NCI-H526 treated with DMSO at 0.1 percent for 48 hours (cell line): ENCODE measurements at regions not wholly inside any gene's neighbourhood (a gene's known extent, or its start where the extent isn't known, plus 50 kb on each side); places are given as distances from the start of the nearest gene placed in this dataset.

ENCODE experiments used
- DNase-seq: peaks from one replicate; lab custom pipeline; 2025; lab: John Stamatoyannopoulos, UW

DNA sequence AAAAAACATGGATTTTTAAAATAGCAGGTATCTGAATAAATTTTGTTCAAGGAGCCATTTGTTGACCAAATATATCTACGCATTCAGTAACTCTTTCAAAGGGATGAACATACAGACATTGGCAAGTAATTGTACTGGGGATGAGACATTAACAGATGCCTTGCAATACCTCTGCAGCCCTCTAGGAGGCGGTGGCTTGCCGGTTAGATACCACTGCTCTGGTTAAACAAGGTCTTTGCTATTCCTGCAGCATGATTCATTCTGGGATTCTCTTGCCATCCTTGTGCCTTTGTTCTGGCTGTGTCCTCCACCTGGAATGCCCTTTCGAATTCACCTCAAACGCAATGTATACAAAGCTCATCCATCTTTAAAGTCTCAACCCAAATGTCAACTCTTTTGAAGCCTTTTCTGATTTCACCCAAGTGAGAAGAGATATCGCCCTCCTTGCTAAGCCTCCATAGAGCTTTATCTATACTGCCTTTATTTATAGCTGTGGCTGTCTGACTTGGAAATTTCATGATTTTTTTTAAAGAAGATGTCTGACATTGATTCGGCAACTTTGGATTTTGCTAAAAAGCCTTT, 131.0 kb upstream of the SRRM4 start:
- DNase-seq = no peak

DNA sequence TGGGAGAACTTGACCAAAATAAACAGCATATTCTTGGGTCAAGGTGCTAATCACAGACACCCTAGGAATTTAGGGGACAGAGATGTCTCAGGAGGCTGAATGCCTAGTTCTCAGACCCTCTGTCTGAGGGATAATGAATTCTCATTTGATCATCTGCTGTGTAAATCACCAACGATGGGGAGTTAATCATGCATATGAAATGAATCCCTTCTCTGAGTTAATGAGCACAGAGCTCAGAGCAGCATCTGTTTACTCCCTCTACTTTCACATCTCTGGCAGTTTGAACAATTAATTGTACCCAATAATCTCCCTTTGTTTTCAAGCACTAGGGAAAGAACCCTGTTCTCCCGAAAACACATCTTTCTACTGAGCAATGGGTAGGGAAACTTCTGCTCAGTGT, 129.4 kb upstream of the SRRM4 start:
- DNase-seq = no peak

DNA sequence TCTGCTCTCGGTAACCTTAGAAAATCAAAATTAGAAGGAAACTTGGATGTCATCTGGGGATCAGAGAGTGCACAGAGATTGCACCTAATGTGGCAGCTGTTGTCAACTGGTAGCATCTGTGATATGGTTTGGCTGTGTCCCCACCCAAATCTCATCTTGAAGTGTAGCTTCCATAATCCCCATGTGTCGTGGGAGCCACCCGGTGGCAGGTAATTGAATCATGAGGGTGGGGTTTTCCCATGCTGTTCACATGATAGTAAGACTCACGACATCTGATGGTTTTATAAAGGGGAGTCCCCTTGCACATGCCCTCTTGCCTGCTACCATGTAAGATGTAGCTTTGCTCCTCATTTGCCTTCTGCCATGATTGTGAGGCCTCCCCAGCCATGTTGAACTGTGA, 127.7 kb upstream of the SRRM4 start:
- no peak for DNase-seq

- DNase-seq = no peak
Measured at GRCh38 chr12:118855858-118856257, 125.5 kb upstream of the SRRM4 start.

DNA sequence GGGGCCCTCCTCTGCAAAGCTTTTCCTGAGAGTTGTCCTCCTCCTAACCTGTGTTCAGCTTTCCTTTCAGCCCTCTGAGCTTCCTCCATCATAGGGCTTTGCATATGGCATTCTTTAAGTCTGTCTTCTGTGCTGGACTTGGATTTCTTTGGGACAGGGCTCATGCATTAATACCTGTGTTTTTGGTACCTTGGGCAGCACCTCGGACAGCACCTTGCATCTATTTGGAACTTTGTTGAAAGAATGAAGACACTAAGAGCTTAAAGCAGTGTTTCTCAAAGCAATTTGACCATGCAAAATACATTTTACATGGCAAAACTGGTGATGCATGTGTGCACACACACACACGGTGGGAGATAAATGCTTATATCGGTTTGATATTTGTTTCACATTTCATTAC, 115.0 kb upstream of the SRRM4 start:
- no peak for DNase-seq

- DNase-seq = no peak
Measured at GRCh38 chr12:118870551-118870950, 110.8 kb upstream of the SRRM4 start.

DNA sequence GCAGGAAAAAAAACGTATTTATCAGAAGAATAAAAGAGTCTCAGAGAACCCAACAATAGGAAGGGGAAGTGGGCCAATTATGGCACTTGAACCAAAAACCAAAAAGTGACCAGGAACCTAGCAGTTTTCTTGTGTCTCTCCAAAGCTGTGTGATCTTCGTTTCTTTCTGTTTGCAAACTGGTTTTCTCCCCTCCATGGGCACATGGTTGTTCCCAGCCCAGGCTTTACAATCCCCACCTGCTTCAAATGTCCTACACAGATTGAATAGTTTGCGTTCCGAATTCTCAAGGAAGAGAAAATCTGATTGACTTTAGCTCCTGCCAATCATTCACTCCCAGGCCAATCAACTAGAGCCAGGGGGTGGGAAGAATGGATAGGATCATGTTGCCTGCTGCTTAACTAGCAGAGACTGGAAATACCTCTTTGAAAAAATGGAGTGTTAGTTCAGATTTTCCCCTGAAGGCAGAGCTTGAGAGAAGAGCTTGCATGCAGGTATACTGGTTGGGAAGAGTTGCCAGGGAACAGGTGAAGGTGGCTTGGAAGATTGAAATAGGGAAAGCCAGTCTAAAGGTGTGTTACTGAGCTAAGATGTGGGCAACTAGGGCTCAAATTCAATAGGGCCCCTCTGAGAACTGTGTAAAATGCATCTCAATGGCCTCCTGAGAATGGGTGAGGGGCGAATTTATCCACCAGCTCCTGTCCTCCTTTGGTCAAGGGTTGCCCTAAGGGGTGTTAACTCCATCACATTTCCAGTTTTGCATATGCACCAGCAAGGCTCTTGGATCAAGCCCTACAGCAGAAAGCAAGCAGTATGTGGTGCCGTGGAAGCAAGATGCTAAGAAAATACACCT, 106.4 kb upstream of the SRRM4 start:
- no peak for DNase-seq

DNA sequence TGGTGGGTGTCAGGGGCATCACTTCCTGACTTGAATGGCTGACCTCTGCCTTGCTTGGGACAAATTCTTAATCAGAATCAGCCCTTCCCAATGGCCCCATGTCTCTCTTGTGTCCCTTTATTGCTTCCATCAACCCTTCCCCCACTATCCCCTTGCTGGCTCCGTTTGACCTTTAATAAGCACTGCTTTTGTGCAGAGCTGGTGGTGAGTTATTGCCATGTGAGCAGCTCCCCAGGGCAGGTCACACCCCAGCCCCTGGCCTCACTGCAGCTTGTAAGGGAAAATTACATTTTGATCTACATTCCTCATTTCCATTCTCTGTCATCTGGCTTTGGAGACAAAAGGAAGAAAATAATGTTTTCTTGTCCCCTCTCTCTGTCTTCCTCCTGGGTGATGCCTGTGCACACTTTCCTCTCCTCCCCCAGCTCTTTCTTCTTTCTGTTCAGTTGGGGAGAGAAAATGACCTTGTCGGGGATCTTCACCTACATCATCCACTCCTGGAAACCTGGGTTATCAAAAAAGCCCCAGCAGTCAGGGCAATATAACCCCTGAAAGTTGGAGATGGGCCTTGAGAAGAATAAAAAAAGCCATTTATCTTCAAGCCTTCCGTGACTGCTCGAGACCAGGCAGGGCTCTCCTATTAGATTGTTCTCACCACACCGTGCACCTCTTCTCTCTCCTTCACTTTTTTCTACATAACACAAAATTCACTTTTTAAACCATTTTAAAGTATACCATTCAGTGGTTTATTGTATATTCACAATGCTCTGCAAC, 100.4 kb upstream of the SRRM4 start:
- no peak for DNase-seq

- DNase-seq = no peak
Measured at GRCh38 chr12:118884226-118884625, 97.1 kb upstream of the SRRM4 start.

DNA sequence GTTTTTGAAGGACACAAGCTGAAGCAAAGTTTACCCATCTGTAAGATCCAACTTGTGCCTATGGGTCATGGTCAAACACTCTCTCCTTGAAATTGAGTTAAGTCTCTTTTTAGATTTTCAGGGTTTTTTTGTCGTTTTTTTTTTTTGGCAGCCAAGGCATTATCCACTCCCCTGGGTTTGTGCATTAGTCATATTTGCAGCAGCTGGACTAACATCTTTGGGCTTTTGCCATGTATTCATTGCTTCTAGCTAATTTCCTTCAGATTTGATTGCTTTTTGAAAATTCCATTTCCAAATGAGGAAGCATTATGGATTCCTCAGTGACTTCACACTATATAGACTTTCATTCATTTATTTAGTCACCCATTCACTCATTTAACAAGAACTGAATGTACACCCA, 80.3 kb upstream of the SRRM4 start:
- no peak for DNase-seq

DNA sequence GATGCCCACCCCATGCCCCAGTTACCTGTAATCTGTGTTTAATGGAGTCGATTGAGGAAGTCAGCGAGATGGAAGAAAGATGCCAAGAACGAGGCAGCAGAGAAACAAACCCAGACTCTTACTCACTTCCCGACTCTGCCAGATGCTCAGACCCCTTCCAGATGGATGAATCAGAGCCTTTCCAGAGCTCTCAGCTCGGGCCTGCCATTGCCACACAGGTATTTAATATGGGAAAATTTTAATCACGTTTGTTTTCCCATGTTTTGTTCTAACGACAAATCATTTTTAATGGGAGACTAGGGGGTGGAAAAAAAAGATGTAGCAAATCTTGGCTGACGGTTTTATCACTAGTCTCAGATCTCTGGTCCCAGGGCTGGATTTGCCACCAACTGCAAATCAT, 72.5 kb upstream of the SRRM4 start:
- no peak for DNase-seq

DNA sequence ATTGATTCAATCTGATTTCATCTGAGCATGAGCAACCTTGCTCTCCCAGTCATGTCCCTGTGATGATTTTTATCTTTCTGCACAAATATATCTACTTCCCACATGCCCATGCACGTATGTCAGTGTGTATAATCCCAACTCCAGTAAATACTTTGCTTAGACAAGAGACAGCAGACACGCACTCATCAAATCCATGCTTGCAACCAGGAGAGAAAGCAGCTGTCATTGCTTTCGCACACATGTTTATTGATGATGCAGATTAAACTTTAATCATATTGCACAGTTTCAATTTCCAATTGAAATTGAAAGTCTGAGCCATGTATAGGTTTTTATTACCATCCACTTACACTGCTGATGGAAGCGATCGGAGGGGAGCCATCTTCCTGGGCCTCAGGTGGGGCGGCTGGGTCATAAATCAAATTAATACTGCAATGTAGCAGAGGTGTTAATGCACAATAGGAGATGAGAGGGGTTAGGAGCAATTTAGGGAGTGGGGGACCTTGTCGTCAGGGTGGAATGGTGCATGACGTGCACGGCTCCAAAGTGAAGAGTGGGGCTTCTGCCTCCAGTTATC, 68.6 kb upstream of the SRRM4 start:
- no peak for DNase-seq

DNA sequence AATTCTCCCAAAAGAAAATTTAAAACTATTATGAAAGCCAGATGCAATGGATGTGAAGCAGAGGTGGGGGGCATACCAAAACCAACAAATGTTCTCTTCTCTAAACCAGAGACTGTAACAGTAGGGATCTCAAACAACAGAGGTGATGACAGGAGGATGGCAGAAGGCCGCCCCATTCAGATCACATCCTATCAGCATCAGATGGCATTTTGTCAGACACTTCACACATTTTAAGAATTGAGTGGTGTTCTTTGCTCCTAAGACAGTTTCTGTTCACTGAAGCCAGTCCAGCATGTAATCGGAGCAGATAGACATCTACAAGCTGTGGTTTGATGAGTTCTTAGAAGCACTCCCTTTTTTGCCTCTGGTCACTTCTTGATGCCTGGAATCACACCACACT, 59.6 kb upstream of the SRRM4 start:
- no peak for DNase-seq

DNA sequence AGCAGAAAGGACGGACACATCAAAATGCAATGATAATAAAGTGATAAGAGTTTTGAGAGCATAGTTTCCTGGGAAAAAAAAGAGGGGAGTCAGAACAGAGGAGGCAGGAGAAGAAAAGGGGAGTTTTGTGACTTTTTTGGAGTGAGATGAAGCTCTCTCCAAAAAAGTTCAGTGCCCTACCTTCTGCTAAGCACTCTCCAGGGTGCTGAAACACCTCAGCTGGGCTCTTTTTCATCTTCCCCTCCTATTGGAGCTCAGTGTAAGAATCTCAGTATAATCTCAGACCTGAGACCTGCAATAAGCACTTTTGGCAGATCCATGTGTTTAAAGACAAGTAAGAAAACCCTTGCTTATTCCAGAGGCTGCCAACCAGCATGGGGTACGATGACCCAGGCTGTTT, 58.9 kb upstream of the SRRM4 start:
- DNase-seq = no peak

GRCh38 chr12:118925407-118925806, 55.9 kb upstream of the SRRM4 start:
- DNase-seq = no peak

- no peak for DNase-seq
Measured at GRCh38 chr12:118925826-118926225, 55.5 kb upstream of the SRRM4 start.
